ENCODE measurements at regions not wholly inside any gene's neighbourhood (a gene's known extent, or its start where the extent isn't known, plus 50 kb on each side); places are given as distances from the start of the nearest gene placed in this dataset.
"Not testable (repeated sequence)": the region's sequence is repeated elsewhere in the genome, so short reads cannot be mapped to it uniquely, and the experiment has no call there.

GRCh38 chr4:189653130-189653653 lies 287.5 kb upstream of the FRG1 start:
- not testable (repeated sequence) for TF ChIP-seq CTCF (IDR thresholded peaks at IDR 0.05; ENCODE audit: low read depth, low read length); EZH2phosphoT487 (IDR thresholded peaks at IDR 0.05; ENCODE audit: low read depth)
